GM21619 (cell line): ENCODE measurements at regions not wholly inside any gene's neighbourhood (a gene's known extent, or its start where the extent isn't known, plus 50 kb on each side); places are given as distances from the start of the nearest gene placed in this dataset.

Source experiments
- ATAC-seq: cut with Tn5 transposase; IDR thresholded peaks from one replicate; pipeline ENCODE4 v1.9.1; 2021; ENCODE audit not compliant: unreplicated experiment

DNA sequence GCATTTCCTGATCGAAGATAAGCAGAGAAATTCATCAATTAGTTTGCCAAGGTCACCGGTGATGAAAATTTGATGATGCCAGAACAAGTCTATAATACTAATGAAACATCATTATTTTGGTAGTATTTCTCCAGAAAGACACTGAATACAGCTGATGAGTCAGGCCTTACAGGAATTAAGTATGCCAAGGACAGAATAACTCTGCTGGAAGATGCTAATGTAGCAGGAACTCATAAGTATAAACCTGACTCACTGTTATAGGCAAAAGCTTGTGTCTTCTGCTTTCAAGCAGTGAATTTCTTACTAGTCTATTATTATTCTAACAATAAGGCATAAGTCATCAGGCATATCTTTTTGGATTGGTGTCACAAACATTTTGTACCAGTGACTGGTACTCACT is 1825.1 kb upstream of the IGFBP7 start:
- no peak for ATAC-seq

- ATAC-seq = no peak
Measured at GRCh38 chr4:58936436-58936835, 1826.3 kb upstream of the IGFBP7 start.

GRCh38 chr4:58940167-58940566 is 1830.0 kb upstream of the IGFBP7 start:
- no peak for ATAC-seq

DNA sequence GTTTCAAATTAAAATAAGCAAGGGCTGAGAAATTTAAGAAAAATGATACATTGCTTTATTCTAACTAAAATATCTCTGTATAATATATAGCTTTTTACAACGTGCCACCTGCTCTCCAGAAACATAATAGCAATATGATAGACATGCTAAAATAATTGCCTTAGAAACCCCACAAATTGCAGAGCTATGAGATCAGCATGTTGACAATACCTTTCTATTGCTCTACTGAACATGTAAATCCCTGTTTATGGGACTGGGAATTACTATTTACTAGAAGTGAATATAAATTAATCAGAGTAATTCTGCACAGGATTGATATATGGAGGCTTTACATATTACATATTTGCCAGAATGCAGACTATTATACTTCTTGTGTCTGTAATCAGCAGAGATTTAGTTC is 1831.1 kb upstream of the IGFBP7 start:
- no peak for ATAC-seq

DNA sequence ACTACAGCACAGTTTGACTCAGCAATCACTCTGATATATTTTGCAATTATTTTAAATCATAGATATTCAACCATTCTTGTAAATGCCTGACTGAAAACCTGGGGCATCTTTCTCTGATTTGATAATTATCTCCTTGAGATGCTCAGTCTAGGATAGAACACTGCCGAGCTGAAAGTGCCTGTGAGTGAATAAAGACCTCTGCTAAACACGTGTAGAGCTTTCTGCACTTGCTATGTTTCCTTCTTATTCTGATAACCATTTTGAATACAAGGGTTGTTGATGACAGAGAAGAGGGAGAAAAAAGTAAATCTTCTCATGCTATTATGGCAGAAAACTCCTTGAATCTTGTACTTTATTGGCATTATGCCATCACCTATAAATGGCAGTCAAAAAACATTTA is 1843.4 kb upstream of the IGFBP7 start:
- ATAC-seq = no peak

GRCh38 chr4:58957711-58958110 is 1847.5 kb upstream of the IGFBP7 start:
- ATAC-seq = no peak

- no peak for ATAC-seq
Measured at GRCh38 chr4:58961283-58961682, 1851.1 kb upstream of the IGFBP7 start.

- ATAC-seq = no peak
Measured at GRCh38 chr4:58961925-58962324, 1851.7 kb upstream of the IGFBP7 start.

DNA sequence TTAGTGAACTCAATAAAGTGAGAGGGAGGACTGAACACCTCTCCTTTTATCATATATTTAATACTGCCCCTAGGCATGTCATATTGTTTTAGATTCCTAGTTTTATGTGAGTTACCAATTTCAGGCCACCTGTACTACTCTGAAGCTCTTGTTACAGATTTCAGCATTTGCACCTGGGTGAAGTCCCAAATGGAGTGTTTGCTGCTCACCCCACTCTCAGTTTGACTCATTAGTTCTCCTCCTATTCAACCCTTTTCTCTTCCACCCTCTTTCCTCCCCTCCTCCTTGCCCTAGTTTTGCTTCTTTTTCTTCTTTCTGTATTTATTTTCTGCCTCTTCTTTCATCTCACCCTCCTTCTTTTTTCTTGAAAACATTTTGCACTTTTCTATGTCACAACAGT is 1852.2 kb upstream of the IGFBP7 start:
- no peak for ATAC-seq

DNA sequence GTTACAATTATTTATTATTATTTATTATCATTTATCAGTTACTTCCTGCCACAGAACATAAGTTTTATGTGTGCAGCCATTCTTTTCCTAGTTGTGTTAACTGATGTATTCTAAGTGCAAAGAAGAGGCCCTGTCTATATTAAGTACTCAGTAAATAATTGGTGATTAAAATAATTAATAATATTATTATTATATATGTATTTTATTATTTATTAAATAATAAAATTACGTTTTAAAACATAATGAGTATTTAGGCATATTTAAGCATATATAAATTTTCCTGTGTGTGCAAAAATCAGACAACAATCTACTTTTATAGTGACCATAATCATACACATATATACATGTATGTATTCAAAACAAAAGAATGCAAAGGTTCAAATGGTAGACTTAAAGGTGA is 1871.6 kb upstream of the IGFBP7 start:
- no peak for ATAC-seq

- no peak for ATAC-seq
Measured at GRCh38 chr4:58983887-58984286, 1873.7 kb upstream of the IGFBP7 start.

- ATAC-seq = no peak
Measured at GRCh38 chr4:59002148-59002547, 1892.0 kb upstream of the IGFBP7 start.

DNA sequence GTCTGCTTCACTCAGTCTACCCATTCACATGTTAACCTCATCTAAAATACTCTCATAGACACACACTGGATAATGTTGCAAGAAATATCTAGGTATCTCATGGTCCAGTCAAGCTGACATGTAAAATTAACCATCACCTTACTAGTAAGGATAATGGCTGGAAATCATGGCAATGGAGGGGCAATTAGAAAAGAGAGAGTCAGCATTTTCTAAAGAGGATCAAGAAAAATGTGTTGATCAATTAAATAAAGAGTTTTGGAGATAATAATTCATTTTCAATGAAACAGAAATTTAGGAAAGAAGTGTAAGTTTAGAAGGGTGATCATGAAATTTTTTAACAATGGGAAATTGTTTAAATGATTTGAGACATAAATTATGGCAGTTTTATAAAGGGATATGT is 1914.1 kb upstream of the IGFBP7 start:
- no peak for ATAC-seq

GRCh38 chr4:59037812-59038211 is 1927.6 kb upstream of the IGFBP7 start:
- no peak for ATAC-seq

- ATAC-seq = no peak
Measured at GRCh38 chr4:59039046-59039445, 1928.9 kb upstream of the IGFBP7 start.

- ATAC-seq = no peak
Measured at GRCh38 chr4:59044286-59044900, 1934.2 kb upstream of the IGFBP7 start.

DNA sequence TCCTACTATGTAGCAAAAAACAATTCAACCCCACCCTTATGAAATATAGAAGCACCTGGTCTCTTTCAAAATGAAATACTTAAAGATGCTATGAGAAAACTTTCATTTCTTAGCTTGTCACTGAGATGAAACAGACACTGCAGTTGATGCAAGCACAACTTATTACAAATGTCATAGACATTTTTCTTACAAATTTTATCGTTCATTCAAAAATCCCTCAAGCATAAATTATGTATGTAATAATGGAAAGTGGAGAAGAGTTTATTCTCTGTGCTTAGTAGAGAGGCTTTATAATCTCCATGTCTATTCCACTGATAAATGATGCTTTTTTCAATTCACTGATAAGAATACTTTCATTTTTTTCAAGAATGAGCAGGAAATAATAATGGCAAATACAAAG is 1943.9 kb upstream of the IGFBP7 start:
- no peak for ATAC-seq

GRCh38 chr4:59057804-59058203 is 1947.6 kb upstream of the IGFBP7 start:
- ATAC-seq = no peak

DNA sequence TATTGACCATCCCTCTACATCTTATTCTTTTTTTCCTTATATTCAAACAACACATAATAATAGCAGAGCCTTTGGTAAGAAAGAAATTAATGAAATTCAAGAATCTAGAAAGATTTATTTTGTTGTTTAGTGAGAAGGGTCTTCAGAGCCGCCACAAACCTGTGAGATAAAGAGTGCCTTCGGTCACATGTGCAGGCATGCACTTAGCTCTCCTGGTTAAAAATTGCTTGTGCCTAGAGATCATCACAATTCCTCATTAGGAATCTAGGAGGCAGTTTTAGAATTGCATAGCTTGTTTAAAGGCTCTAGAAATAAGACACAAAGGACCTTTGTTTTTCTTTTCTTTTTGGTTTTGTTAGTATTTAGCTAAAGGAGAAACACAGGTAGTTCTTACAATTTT is 1948.4 kb upstream of the IGFBP7 start:
- ATAC-seq = no peak

DNA sequence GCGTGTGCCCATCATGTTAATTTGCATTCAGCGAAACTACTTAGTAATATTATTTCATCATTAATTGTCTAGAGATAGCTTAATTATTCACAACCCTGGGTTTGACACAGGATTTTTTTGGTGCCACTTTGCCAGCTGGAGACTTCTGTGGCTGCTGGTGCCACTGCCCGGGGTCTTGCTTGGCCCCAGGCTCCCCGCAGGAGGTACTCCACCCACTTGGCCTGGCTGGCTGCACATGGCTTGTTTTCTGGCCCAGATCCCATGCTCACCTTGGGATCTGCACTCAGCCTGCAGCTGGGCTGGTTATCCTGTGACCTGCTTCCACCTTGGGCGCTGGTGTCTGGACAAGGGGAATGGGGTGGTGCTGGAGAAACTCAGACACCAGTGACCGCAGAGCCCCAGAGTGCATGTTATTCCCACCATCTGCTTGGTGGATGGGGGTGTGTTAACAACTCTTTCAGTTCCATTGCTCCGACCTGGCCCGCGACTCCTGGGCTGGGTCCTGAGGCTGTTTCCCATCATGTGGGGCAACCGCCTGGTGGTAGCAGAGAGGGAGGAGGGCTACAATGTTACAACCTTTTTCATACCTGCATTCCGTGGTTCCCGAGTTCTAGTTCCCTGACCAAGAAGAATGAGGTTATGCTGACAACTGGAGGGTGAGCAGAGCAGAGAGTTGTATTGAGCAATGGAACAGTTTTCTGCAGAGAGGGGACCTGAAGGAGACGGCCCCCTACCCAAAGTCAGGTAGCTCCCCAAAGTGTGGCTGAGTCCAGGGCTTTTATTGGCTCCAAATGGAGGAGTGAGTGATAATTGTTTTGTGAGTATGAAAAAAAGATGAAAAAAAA is 1950.0 kb upstream of the IGFBP7 start:
- ATAC-seq = no peak

DNA sequence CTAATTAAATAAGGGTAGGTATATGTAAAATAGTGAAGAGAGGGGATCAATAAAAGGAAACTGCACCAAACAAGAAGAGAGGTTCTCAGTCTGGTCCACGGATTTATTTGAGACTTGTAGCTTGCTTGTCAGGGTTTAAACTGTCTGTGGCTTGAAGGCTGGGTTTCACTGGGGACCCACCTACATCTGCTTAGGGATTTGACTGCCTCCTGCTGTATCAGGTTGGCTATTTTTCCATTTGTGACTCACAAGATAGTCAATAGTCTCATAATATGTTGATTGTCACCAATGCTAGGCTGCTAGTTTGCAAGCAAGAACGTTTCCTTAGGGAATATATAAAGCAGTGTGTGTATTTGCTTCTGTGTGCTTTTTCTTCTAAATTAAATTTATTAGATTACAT is 1950.7 kb upstream of the IGFBP7 start:
- ATAC-seq = no peak

- ATAC-seq = no peak
Measured at GRCh38 chr4:59063015-59063720, 1953.0 kb upstream of the IGFBP7 start.
